Keratinocyte (primary cell): ENCODE measurements at regions not wholly inside any gene's neighbourhood (a gene's known extent, or its start where the extent isn't known, plus 50 kb on each side); places are given as distances from the start of the nearest gene placed in this dataset.

Source experiments
- DNase-seq: peaks from one replicate; pipeline ENCODE4 v3.0.0-alpha.2; 2011; ENCODE audit warnings: low read depth, missing footprints, low spot score
- FAIRE-seq: peaks from 2 replicates; lab custom pipeline; 2011; peaks lifted over from hg19 to GRCh38; lab: Jason Lieb, UNC
- H2AFZ ChIP-seq: 2 replicates; pipeline ENCODE4 v1.6.0; 2012; ENCODE audit warnings: low read length, control low read depth, inconsistent platforms; ENCODE audit not compliant: control insufficient read depth
- H3K27ac ChIP-seq: 2 replicates; pipeline ENCODE4 v1.5.1; 2011; ENCODE audit warnings: low read length; ENCODE audit not compliant: control insufficient read depth, insufficient read depth
- H3K27me3 ChIP-seq: 3 replicates; pipeline ENCODE4 v1.6.0; 2011; ENCODE audit warnings: low read length; ENCODE audit not compliant: control insufficient read depth, insufficient read depth; ENCODE audit errors: extremely low read depth
- H3K36me3 ChIP-seq, 2 experiments: 2 replicates in 1 of 2; 3 replicates in 1 of 2; pipeline ENCODE4 v1.5.1; 2011; ENCODE audit warnings: low read length in 2 of 2, mild to moderate bottlenecking in 1 of 2; ENCODE audit not compliant: control insufficient read depth in 2 of 2, insufficient read depth in 2 of 2; ENCODE audit errors: extremely low read depth in 1 of 2
- H3K4me1 ChIP-seq: 3 replicates; pipeline ENCODE4 v1.5.1; 2011; ENCODE audit warnings: low read length; ENCODE audit not compliant: control insufficient read depth, insufficient read depth; ENCODE audit errors: extremely low read depth
- H3K4me2 ChIP-seq: 3 replicates; pipeline ENCODE4 v1.6.0; 2011; ENCODE audit warnings: low read depth, low read length; ENCODE audit not compliant: control insufficient read depth, insufficient read depth; ENCODE audit errors: extremely low read depth
- H3K4me3 ChIP-seq, 3 experiments: fragments of 200-600 bp in 1 of 3; sonication (generic) in 1 of 3; 2 replicates in 2 of 3; 3 replicates in 1 of 3; pipeline ENCODE4 v1.5.1; 2011 to 2016; ENCODE audit warnings: low read length in 3 of 3, mild to moderate bottlenecking in 3 of 3, control low read depth in 2 of 3, inconsistent platforms in 1 of 3, low read depth in 1 of 3, mixed read lengths in 1 of 3, mixed run types in 1 of 3, moderate library complexity in 1 of 3; ENCODE audit not compliant: control insufficient read depth in 2 of 3, insufficient read depth in 2 of 3; ENCODE audit errors: extremely low read depth in 1 of 3
- H3K79me2 ChIP-seq: 2 replicates; pipeline ENCODE4 v1.6.0; 2012; ENCODE audit warnings: low read length; ENCODE audit not compliant: control insufficient read depth, insufficient read depth
- H3K9ac ChIP-seq: 3 replicates; pipeline ENCODE4 v1.6.0; 2011; ENCODE audit warnings: low read length; ENCODE audit not compliant: control insufficient read depth, insufficient read depth; ENCODE audit errors: extremely low read depth
- H3K9me1 ChIP-seq: 3 replicates; pipeline ENCODE4 v1.6.0; 2011; ENCODE audit warnings: low read length; ENCODE audit not compliant: control insufficient read depth, insufficient read depth; ENCODE audit errors: extremely low read depth
- H3K9me3 ChIP-seq: 2 replicates; pipeline ENCODE4 v1.5.1; 2012; ENCODE audit warnings: low read depth, low read length; ENCODE audit not compliant: control insufficient read depth
- H4K20me1 ChIP-seq: 3 replicates; pipeline ENCODE4 v1.6.0; 2011; ENCODE audit warnings: low read length; ENCODE audit not compliant: control insufficient read depth, insufficient read depth; ENCODE audit errors: extremely low read depth
- EZH2 ChIP-seq: IDR thresholded peaks from one replicate; pipeline ENCODE4 v1.6.1; 2012; ENCODE audit warnings: inconsistent platforms, mild to moderate bottlenecking, low read length, moderate library complexity
- dilution Hi-C: fragments of 300-500 bp; cut with MboI; formaldehyde crosslinking; loops from one replicate; pipeline ENCODE4 v1.7.0; 2020; ENCODE audit warnings: low sequenced_read_pairs; ENCODE audit not compliant: extremely low pct_ligation_motif_present
- TF ChIP-seq, protein P1 (sequence below), 3 experiments: IDR thresholded peaks in 1 of 3; conservative IDR thresholded peaks in 1 of 3; optimal IDR thresholded peaks in 1 of 3; 2 replicates in 2 of 3; 3 replicates in 1 of 3; pipeline versions ENCODE3 to v1.5.1; 2011; ENCODE audit warnings: low read length in 3 of 3, mild to moderate bottlenecking in 3 of 3, moderate library complexity in 2 of 3, control low read depth in 1 of 3, inconsistent platforms in 1 of 3; ENCODE audit not compliant: insufficient read depth in 2 of 3; ENCODE audit errors: extremely low read depth in 1 of 3

DNA sequence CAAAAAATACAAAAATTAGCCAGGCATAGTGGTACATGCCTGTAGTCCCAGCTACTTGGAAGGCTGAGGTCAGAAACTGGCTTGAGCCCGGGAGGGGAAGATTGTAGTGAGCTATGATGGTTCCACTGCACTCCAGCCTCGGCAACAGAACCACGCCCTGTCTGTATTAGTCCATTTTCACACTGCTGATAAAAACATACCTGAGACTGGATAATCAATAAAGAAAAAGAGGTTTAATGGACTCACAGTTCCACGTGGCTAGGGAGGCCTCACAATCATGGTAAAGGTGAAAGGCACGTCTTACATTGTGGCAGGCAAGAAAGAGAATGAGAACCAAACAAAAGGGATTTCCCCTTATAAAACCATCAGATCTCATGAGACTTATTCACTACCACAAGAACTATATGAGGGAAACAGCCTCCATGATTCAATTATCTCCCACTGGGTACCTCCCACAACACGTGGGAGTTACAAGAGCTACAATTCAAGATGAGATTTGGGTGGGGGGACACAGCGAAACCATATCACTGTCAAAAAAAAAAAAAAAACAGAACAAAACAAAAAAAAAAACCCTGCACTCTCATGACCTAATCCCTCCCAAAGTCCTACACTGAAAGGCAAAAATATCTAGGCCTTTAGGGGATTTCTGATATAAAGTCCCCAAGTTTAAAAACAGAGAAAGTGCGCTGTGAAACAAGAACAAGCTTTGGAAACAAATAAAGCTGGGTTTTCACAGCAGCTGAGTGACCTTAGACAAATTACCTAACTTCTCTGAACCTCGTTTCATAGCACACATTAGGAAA lies 224.7 kb downstream of the IGSF11 start:
- no peak for DNase-seq
- Histone ChIP-seq H3K9me3 (no peaks in the 10 kb centered on the region), H3K4me2 (no peak overlapping the region), H3K9me1 (no peaks in the 10 kb centered on the region), H3K27me3 (no peaks in the 10 kb centered on the region), H3K4me3 (no peak overlapping the region), H2AFZ (no peak overlapping the region), H4K20me1 (no peaks in the 10 kb centered on the region), H3K9ac (no peak overlapping the region), H3K4me1 (no peaks in the 10 kb centered on the region), H3K79me2 (no peaks in the 10 kb centered on the region), H3K36me3 (no peaks in the 10 kb centered on the region), H3K27ac (no peak overlapping the region)
- dilution Hi-C loops, result no loop called here
- TF ChIP-seq, protein P1, sequence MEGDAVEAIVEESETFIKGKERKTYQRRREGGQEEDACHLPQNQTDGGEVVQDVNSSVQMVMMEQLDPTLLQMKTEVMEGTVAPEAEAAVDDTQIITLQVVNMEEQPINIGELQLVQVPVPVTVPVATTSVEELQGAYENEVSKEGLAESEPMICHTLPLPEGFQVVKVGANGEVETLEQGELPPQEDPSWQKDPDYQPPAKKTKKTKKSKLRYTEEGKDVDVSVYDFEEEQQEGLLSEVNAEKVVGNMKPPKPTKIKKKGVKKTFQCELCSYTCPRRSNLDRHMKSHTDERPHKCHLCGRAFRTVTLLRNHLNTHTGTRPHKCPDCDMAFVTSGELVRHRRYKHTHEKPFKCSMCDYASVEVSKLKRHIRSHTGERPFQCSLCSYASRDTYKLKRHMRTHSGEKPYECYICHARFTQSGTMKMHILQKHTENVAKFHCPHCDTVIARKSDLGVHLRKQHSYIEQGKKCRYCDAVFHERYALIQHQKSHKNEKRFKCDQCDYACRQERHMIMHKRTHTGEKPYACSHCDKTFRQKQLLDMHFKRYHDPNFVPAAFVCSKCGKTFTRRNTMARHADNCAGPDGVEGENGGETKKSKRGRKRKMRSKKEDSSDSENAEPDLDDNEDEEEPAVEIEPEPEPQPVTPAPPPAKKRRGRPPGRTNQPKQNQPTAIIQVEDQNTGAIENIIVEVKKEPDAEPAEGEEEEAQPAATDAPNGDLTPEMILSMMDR (optimal IDR thresholded peaks at IDR 0.05 in 1 of 3, IDR thresholded peaks at IDR 0.05 in 1 of 3, conservative IDR thresholded peaks at IDR 0.05 in 1 of 3; ENCODE audit: extremely low read depth in 1 of 3, insufficient read depth in 2 of 3, low read length in 3 of 3), result no peak
- no peak for TF ChIP-seq EZH2
- no peak for FAIRE-seq

- H3K4me2 ChIP-seq, result no peak overlapping the region
- H4K20me1 ChIP-seq, result no peaks in the 10 kb centered on the region
- H3K9me3 ChIP-seq, result no peaks in the 10 kb centered on the region
- no peaks in the 10 kb centered on the region for H3K36me3 ChIP-seq
- no peaks in the 10 kb centered on the region for H3K4me1 ChIP-seq
- H3K9me1 ChIP-seq, result no peaks in the 10 kb centered on the region
- no peak for DNase-seq
- H3K27ac ChIP-seq, result no peak overlapping the region
- no peaks in the 10 kb centered on the region for H3K79me2 ChIP-seq
- TF ChIP-seq, protein P1 (optimal IDR thresholded peaks at IDR 0.05 in 1 of 3, IDR thresholded peaks at IDR 0.05 in 1 of 3, conservative IDR thresholded peaks at IDR 0.05 in 1 of 3; ENCODE audit: extremely low read depth in 1 of 3, insufficient read depth in 2 of 3, low read length in 3 of 3), result no peak
- TF ChIP-seq EZH2, result no peak
- no peak overlapping the region for H3K9ac ChIP-seq
- no peaks in the 10 kb centered on the region for H3K27me3 ChIP-seq
- dilution Hi-C loops, result no loop called here
- no peak overlapping the region for H2AFZ ChIP-seq
- H3K4me3 ChIP-seq, result no peak overlapping the region
- no peak for FAIRE-seq
Measured at GRCh38 chr3:118810499-118811035, 224.1 kb downstream of the IGSF11 start.
